ENCODE measurements at regions not wholly inside any gene's neighbourhood (a gene's known extent, or its start where the extent isn't known, plus 50 kb on each side); places are given as distances from the start of the nearest gene placed in this dataset.
"Not testable (repeated sequence)": the region's sequence is repeated elsewhere in the genome, so short reads cannot be mapped to it uniquely, and the experiment has no call there.

DNA sequence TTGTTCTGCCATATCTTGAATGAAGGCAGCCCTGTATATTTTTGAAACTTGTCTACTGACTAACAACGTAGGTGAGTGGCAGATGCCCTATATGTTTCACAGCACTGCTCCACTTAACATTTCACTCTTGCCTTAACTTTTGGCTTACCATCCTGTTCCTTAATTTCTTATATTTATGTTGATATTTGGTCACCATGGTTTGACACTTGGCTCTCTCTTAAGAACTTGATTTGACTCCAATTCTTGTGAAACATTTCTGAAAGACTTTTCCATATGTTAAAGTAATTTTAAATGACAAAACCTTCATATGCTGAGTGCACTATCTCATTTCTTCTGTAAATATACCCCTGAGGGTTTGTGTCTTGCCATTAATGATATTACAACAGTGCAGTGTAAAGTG, 434.3 kb upstream of the IMPG1 start:
- Histone ChIP-seq H3K27me3 (replicated peaks; ENCODE audit: control insufficient read depth, insufficient read depth, low read length) (no peaks in the 10 kb centered on the region), H3K36me3 (ENCODE audit: control insufficient read depth, insufficient read depth, low read length) (no peaks in the 10 kb centered on the region), H3K4me3 (replicated peaks; ENCODE audit: low read depth, low read length) (no peak overlapping the region)
- no peak for TF ChIP-seq CTCF (IDR thresholded peaks at IDR 0.05; ENCODE audit: insufficient read depth, low read length, poor library complexity, severe bottlenecking)
- DNase-seq (ENCODE audit: extremely low read depth, insufficient read length): no peak

DNA sequence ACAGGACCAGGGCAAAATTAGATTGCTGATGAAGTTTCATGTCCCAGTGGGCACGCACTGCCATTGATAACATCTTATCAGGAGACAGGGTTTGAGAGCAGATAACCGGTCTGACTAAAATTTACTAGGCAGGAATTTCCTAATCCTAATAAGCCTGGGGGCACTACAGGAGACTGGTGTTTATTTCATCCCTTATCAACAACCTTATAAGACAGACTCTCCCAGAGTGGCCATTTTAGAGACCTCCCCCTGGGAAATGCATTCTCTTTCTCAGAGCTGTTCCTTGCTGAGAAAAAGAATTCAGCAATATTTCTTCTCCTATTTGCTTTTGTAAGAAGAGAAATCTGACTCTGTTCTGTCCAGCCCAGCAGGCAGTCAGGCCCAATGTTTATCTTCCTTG, 423.4 kb upstream of the IMPG1 start:
- no peaks in the 10 kb centered on the region for H3K27me3 ChIP-seq (replicated peaks; ENCODE audit: control insufficient read depth, insufficient read depth, low read length)
- no peak overlapping the region for H3K4me3 ChIP-seq (replicated peaks; ENCODE audit: low read depth, low read length)
- DNase-seq (ENCODE audit: extremely low read depth, insufficient read length): no peak
- TF ChIP-seq CTCF (IDR thresholded peaks at IDR 0.05; ENCODE audit: insufficient read depth, low read length, poor library complexity, severe bottlenecking): no peak
- H3K36me3 ChIP-seq (ENCODE audit: control insufficient read depth, insufficient read depth, low read length): no peaks in the 10 kb centered on the region

- not testable (repeated sequence) for H3K4me3 ChIP-seq (replicated peaks; ENCODE audit: low read depth, low read length); H3K27me3 ChIP-seq (replicated peaks; ENCODE audit: control insufficient read depth, insufficient read depth, low read length); DNase-seq (ENCODE audit: extremely low read depth, insufficient read length); H3K36me3 ChIP-seq (ENCODE audit: control insufficient read depth, insufficient read depth, low read length)
Observed at GRCh38 chr6:76491376-76491775, 418.9 kb upstream of the IMPG1 start.

GRCh38 chr6:76490456-76490855, 418.0 kb upstream of the IMPG1 start:
- no peaks in the 10 kb centered on the region for H3K27me3 ChIP-seq (replicated peaks; ENCODE audit: control insufficient read depth, insufficient read depth, low read length)
- TF ChIP-seq CTCF (IDR thresholded peaks at IDR 0.05; ENCODE audit: insufficient read depth, low read length, poor library complexity, severe bottlenecking): no peak
- no peak overlapping the region for H3K4me3 ChIP-seq (replicated peaks; ENCODE audit: low read depth, low read length)
- DNase-seq (ENCODE audit: extremely low read depth, insufficient read length): no peak
- no peaks in the 10 kb centered on the region for H3K36me3 ChIP-seq (ENCODE audit: control insufficient read depth, insufficient read depth, low read length)

- TF ChIP-seq CTCF (IDR thresholded peaks at IDR 0.05; ENCODE audit: insufficient read depth, low read length, poor library complexity, severe bottlenecking): no peak
- DNase-seq (ENCODE audit: extremely low read depth, insufficient read length): no peak
- Histone ChIP-seq H3K27me3 (replicated peaks; ENCODE audit: control insufficient read depth, insufficient read depth, low read length) (no peaks in the 10 kb centered on the region), H3K36me3 (ENCODE audit: control insufficient read depth, insufficient read depth, low read length) (no peaks in the 10 kb centered on the region), H3K4me3 (replicated peaks; ENCODE audit: low read depth, low read length) (no peak overlapping the region)
Observed at GRCh38 chr6:76481101-76481500, 408.6 kb upstream of the IMPG1 start.

- TF ChIP-seq CTCF (IDR thresholded peaks at IDR 0.05; ENCODE audit: insufficient read depth, low read length, poor library complexity, severe bottlenecking): no peak
- H3K36me3 ChIP-seq (ENCODE audit: control insufficient read depth, insufficient read depth, low read length): no peaks in the 10 kb centered on the region
- no peak overlapping the region for H3K4me3 ChIP-seq (replicated peaks; ENCODE audit: low read depth, low read length)
- no peak for DNase-seq (ENCODE audit: extremely low read depth, insufficient read length)
- no peaks in the 10 kb centered on the region for H3K27me3 ChIP-seq (replicated peaks; ENCODE audit: control insufficient read depth, insufficient read depth, low read length)
Observed at GRCh38 chr6:76472858-76473257, 400.4 kb upstream of the IMPG1 start.
